HG02610 (cell line): ENCODE measurements at regions not wholly inside any gene's neighbourhood (a gene's known extent, or its start where the extent isn't known, plus 50 kb on each side); places are given as distances from the start of the nearest gene placed in this dataset.
"Not testable (repeated sequence)": the region's sequence is repeated elsewhere in the genome, so short reads cannot be mapped to it uniquely, and the experiment has no call there.

Source experiments
- ATAC-seq: cut with Tn5 transposase; IDR thresholded peaks from one replicate; pipeline ENCODE4 v1.9.1; 2021; ENCODE audit warnings: mild to moderate bottlenecking, moderate library complexity; ENCODE audit not compliant: unreplicated experiment

GRCh38 chr5:177863822-177864446, 81.2 kb upstream of the FAM153A start:
- not testable (repeated sequence) for ATAC-seq

- ATAC-seq, result not testable (repeated sequence)
These were observed 75.0 kb upstream of the FAM153A start for GRCh38 chr5:177857642-177858200.

- ATAC-seq, result not testable (repeated sequence)
These were observed 73.8 kb upstream of the FAM153A start for GRCh38 chr5:177856474-177856873.

GRCh38 chr5:177847914-177848313, 65.2 kb upstream of the FAM153A start:
- ATAC-seq, result not testable (repeated sequence)

GRCh38 chr5:177846598-177846997, 63.9 kb upstream of the FAM153A start:
- not testable (repeated sequence) for ATAC-seq

GRCh38 chr5:177845906-177846305, 63.2 kb upstream of the FAM153A start:
- not testable (repeated sequence) for ATAC-seq

GRCh38 chr5:177836191-177836590, 53.5 kb upstream of the FAM153A start:
- not testable (repeated sequence) for ATAC-seq
